ENCODE measurements at regions not wholly inside any gene's neighbourhood (a gene's known extent, or its start where the extent isn't known, plus 50 kb on each side); places are given as distances from the start of the nearest gene placed in this dataset.
A peak's percentile ranks its signal among the peaks of the same experiment; 100 is the strongest.
"Not testable (repeated sequence)": the region's sequence is repeated elsewhere in the genome, so short reads cannot be mapped to it uniquely, and the experiment has no call there.

DNA sequence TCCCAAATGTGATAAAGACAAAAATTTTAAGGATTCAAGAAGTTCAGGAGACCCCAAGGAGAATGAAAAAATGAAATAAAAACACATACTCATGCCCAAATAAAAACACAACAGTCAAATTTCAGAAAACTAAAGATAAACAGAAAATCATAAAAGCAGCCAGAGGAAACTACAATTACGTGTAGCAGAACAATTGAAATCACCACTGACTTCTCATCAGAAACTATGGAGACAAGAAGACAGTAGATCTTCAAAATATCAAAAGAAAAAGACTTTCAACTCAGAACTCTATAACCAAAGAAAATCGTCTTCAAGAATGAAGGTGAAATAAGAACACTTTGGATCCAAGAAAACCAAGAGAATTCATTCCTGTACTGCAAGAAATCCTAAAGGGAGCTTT lies 54.9 kb downstream of the DIO3 start:
- DNase-seq (ENCODE audit: low read depth in 2 of 2) = no peak

DNA sequence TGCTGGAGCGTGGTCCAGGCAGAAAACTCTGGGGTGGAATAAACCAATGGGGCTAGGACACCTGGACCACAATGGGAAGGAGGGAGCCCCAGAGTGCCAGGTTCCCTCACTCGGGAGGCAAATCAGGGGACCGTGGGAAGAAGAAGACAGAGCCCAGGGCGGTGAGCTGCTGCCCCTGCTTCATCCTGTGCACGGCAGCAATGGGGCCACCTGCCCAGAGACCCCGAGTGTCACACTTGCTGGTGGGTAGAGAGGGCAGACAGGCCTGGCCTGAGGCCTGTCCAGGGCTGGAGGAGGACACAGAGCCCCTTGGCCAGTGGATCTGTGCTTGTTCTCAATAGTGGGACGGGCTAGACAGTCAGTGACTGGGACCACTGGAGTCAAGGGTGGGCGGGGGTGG lies 58.2 kb downstream of the DIO3 start:
- DNase-seq (ENCODE audit: low read depth in 2 of 2) = no peak

DNA sequence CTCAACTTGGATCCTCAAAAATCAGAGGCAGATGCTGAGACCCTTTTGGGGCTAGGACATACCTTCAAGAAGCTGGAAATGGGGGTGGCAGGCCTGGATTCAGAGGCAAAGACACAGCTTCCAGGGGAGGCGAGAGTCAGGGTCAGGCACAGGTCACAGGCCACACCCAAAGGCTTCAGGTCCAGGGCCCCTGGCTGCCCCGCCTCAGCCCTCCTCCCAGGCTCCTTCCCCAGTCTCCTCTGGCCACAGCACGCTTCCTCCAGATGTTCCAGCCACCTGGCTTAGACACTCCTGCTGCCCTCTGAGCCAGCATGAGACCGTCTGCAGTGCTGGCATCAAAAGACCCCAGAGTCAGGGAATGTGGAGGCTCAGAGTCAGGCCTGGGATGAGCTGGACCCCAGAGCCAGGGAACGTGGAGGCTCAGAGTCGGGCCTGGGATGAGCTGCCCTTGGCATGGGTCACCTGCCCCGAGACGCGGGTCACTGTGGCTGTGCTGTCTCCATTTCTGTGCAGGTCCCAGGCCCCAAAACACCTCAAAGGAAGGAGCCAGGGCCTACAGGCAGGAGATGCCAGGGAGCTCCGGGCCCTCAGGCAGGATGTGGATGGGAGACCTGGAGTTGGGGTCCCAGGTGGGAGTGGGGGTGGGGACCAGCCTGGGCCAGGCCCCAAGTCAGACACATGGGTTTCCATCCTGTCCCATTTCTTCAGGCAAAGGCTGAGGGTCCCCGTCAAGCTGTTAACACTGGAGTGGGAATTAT lies 58.9 kb downstream of the DIO3 start:
- no peak for DNase-seq (ENCODE audit: low read depth in 2 of 2)

DNA sequence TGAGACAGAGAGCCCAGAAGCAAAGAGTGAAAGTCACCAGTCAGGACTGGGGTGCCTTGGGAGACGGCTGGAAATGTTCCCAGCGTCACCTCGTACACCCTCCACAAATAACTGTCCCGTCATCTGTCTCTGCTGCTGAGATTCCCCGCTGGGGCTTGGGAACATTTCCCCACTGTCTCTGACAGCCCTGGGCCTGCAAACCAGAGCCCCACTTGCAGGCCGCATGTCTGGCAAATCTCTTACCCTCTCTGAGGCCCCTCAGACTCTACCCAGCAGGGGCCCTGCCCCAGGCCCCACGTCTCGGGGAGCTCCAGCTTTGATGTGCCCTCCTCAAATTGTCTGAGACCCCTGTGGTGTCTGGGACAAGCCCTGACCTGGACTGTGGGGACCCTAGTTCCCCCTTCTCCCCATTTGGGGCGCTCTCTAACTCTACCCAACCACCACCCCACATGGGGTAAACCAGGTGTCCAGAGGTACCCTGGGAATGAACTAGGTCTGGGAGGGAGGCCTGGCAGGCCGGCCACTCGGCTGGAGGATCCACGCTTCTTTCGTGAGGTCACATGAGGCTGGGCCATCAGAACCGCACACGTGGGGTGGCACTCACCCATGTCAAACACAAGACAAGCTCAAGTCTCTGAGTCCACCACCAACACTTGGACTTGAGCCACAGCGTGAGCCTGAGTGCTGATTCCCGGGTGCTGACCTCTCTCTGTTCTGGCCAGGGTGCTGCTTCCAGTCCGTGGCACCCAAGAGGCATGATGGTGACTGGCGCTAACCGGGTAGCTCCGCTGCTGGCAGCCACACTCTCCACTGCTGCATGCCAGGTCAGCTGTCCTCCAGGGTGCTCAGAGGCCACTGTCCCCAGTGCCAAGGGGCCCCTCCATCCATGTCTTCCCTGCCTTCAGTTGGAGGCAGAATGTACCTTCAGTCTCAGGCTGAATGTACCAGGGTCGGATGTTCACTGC lies 59.8 kb downstream of the DIO3 start:
- DNase-seq (ENCODE audit: low read depth in 2 of 2) = no peak

DNA sequence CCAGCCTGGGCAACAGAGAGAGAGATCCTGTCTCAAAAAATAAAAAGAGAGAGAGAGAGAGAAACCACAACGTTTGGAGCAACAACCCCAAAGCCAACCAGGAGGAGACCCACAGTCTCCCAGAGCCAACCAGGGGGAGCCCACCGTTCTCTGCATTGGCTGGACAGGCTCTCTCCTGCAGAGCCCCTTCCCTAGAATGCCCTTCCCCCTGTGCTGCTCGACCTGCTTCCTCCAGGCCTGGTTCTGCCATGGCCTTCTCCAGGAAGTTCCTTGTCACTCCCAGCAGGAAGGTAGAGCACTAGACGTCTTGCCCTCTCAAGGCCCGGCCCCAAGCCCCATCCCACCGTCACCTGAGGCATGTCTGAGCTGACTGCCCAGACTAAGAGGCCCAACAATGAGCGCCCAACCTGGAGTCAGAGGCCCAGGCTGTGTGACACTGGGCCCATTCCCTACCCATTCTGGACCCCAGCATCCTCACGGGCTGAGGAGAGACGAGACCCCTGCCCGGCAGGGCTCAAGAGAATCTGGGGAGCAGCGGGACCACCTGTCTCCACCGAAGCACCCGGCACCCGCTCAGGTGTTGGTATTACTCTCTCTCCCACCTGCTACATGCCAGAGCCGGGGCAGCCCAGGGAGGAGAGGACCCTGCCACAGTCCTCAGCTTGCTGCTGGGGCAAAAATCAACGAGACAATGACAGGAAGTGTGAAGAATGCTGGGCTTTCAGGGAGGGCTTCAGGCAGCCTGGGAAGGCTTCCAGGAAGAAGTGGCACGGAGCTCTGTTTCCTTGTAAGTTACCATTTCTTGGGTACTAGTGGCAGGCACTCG lies 61.2 kb downstream of the DIO3 start:
- no peak for DNase-seq (ENCODE audit: low read depth in 2 of 2)

DNA sequence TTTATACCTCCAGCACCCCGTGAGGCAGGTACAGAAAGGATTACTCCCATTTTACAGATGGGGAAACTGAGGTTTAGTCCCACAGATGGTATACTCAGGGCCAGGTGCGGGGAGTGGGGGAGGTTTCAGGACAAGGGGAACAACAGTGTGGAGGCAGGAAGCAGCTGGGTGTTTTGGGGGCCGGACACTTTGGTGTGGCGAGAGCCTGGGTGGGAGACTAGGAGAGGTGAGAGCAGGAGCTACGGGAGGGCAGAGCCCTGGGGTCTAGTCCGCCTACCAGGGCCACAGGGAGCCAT lies 61.7 kb downstream of the DIO3 start:
- DNase-seq (ENCODE audit: low read depth in 2 of 2) = no peak

DNA sequence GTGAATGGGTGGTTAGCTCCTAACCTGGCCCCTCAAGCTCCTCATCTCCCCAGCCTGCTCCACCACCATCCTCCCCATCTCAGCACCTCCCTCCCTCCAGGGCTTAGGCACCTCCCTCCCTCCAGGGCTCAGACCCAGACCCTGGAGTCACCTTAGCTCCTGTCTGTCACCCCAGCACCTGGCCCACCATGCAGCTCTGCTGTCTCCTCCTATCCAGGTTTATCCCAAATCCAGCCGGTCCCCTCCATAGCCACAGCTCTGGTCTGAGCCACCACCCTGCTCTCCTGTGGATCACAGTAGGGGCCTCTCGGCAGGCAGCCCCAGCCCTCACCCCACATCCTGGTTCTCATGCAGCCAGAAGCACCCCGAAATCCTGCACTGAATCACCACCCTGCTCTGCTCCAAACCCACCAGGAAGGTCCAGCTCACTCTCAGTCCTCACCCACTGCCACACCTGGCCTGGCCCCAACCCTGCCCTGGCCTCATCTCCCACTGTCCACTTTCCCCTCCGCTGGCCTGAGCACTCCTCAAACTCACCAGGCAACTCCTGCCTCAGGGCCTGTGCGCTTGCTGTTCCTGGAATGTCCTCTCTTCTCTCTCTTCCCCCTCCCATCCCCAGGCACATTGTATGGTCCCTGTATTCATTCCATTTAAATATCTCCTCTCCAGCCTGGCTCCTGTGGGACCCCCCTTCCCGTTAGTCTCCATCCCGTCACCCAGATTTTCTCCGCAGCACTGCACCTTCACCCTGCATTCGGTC lies 62.6 kb downstream of the DIO3 start:
- no peak for DNase-seq (ENCODE audit: low read depth in 2 of 2)

DNA sequence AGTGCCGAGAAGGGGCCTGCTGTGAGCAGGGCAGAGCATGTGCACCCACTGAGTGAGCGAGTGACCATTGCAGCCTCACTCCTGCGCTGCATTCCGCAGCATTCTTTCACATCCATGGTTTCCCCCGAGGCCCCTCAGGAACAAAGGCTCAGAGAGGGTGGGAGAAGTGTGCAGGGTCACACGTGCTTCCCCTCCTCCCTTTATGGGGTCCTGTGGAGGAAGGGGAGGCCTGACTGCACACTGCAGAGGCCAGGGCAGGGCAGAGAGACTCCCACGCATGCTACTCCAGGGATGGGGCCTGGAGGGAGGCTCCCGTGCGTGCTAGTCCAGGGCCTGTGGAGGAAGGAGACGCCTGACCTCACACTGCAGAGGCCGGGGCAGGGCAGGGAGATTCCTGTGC lies 63.2 kb downstream of the DIO3 start:
- no peak for DNase-seq (ENCODE audit: low read depth in 2 of 2)

DNA sequence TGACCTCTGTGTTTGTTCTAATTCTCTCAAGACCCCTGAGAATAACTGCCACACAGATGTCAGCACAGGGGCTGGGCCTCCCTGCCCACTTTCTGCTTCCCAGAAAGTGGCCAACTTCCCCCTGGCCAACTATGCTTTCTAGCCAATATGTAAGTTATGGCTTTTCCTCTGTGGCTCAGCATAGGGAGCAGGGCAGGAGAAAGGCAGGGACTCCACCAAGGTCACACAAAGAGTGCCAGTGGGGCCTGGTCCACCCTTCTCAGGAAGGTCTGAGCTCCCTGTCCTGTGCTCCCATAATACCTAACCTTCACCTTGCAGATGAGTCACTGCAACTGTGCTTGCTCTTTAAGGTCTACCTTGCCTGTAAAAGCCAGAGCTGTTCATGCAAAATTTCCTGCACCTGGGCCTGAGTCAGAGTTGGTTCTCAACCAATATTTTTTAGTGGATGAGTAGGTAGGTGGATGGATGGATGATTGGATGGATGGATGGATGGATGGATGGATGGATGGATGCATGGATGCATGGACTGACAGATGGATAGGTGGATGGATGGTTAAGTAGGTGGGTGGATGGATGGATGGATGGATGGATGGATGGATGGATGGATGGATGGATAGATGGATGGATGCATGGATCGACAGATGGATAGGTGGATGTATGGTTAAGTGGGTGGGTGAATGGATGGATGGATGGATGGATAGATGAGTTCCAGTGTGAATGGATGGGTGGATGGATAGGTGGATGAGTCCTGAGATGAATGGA lies 64.2 kb downstream of the DIO3 start:
- no peak for DNase-seq (ENCODE audit: low read depth in 2 of 2)

DNA sequence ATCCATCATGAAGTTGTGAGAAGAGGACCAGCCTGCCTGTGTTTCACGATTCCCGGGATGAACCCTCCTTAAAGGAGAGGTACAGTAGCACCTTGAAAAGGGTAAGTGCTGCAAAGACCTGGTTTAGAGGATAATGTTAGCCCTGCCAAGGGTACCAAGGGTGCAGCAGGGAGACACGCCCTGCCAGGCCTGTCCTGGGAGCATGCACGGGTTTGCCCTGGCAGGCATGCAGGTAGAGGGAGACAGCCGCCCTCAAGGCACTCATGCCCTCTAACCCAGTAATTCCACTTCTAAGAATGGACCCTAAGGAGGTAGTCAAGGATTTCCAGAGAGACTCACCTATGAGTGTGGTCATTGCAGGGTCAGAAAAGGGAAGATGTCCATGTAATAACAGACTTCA lies 65.0 kb downstream of the DIO3 start:
- no peak for DNase-seq (ENCODE audit: low read depth in 2 of 2)

DNA sequence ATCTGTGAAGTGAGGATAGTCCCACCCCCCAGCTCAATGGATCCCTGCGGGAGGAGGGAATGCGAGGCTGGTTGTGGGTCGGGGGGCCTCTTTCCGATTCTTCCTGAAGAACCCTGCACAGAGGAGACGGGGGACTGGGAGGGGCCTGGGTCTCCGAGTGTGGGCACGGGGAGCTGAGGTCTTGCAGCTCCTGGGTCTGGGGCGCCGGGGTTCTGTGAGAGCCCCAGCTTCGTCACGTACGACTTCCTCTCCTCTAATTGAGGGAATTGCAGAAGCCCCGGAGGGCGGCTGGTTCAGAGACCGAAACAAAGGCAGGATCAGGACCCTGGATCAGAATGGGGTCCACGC lies 66.6 kb downstream of the DIO3 start:
- DNase-seq (ENCODE audit: low read depth in 2 of 2) = no peak

DNA sequence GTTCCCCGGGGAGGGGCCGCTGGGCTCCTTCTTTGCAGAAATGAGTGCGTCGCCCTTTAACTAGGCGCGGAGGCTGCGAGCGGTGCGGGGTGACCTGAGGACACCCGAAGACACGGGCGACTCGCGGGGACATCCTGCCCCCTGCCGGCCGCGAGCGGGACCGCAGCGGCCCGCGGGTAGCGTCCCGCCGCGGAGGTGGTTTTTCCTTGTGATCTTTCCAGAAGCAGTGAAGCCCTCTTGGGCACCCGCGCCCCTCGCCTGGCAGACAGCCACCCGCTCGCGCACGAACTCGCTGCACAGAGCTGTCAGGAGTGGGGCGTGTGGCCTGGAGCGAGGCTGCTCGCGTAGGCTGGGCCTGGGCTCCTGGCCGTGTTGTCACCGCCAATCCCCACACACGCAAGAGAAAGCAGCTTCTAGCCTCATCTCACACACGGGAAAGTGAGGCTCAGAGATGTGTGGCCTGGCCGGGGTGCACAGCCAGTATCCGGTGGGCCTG lies 67.2 kb downstream of the DIO3 start:
- peak; percentile 61 to 76 for DNase-seq (ENCODE audit: low read depth in 2 of 2)

DNA sequence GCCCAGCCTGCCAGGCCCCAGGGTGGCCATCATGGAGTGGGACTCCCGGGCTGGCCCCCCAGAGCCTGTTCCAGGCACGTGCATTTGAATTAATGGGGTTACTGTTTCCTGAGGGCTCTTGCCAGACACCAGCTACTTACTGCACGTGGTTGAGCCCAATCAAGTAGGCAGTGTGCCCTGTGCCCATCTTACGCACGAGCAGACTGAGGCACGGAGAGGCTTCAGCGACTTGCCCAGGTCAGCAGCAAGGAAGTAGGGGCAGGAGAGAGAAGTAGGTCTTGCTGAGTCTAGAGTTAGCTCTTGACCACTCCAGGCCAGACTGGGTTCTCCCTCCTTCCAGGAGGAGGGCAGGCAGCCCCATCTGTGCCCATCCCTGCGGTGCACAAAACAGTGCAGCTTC lies 67.7 kb downstream of the DIO3 start:
- no peak for DNase-seq (ENCODE audit: low read depth in 2 of 2)

DNA sequence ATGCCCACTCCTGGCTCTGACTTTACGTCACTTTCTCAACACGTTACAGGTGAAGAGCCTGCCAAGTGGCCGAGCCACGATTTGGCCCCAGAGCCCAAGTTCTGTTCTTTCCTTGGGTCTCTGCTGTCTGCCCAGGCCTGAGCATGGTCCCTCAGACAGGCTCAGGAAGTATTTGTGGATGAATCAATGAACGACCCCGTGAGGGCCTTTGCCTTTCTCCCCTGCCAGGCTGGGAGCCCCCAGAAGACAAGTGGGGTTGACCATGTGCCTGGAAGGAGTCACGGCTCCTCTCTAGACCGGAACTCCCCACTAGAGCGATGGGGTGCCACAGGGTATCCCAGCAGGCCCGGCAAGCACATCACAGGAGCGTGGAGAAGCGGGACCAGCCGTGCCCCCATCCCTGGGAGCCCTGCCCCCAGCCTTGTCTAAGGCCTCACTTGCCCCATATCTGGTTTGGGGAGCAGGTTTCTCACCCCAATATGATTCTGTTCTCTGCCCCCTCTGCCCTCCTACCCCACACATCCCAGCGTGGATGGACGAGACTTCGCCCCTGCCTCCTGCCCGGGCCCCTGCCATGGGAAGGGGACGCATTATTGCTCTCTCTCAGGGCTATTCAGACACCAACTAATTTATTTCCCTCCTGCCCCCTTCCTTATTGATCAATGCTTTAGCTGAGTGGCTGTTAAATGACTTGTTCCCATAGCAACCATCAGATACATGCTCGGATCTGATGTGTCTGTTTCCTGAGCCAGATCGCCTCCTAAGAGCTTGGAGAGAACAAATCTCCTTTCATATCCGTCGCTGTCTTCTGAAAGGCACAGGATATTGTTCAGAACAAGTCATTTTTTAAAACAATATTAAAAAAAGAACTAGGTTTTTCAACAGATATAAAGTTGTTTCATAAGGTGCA lies 69.0 kb downstream of the DIO3 start:
- no peak for DNase-seq (ENCODE audit: low read depth in 2 of 2)

DNA sequence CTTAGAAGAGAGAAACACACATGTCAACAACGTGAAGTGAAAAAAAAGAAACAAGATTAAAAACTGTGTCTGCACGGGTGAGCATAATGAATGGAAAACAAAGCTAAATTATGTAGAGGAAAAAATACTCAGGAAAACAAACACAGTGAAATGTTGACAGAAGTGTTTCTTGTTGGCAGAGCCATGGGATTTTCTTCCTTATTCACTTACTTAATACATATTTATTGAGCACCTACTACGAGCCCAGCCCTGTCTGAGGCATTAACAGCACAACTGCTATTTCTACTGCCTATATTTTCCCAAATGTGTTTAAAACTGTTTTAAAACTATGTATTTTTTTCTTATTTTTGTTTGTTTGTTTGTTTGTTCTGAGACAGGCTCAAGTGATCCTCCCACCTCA lies 69.9 kb downstream of the DIO3 start:
- DNase-seq (ENCODE audit: low read depth in 2 of 2) = no peak

DNA sequence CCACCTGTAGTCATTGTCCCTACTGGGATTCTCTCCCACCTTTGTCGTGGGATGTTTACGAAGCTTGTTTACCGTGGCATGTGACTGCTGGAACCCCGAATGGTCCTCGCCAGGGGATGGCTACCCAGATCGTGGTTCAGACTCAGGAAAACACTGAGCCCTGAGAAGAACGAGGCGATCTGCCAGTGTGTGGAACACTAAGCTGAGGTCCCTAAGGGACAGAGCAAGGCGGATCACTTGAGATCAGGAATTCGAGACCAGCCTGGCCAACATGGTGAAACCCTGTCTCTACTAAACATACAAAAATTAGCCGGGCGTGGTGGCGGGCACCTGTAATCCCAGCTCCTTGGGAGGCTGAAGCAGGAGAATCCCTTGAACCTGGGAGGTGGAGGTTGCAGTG lies 70.7 kb downstream of the DIO3 start:
- DNase-seq (ENCODE audit: low read depth in 2 of 2) = not testable (repeated sequence)

DNA sequence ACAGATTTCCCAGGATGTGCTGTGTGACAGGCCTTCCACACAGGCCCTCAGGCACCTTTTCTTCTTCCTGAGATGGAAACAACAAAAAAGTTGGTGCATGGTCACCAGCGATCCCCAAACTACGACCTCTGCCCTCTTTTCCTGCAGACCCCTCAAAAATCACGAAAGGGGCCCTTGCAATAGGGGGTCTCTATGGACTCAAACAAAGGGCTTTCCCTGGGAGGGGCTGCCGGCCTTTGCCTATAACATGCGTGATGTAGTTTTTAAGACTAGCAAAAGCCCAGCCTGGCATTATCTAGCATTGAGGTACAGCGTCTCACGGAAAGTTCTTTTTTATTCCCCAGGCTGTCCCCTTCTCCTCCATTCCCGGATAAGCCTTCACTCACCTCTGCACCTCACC lies 71.2 kb downstream of the DIO3 start:
- DNase-seq (ENCODE audit: low read depth in 2 of 2) = no peak

DNA sequence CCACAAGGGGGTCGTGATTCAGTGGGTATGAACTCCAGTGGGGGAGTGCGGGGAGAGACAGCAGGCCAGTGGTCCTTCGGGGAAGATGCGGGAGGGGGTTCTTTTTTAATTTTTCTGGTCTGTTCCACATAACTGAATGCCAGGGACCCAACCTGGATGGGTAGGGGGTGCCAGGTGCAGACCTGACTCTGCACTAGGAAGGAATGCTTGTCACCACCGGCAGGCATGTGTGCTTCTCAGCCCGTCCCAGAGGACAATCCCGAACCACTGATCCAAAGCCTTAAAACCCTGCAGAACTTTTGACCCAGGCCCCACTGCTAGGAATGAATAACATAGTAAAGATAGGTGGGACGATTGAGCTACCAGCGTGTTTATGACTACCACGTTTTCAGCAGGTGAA lies 72.0 kb downstream of the DIO3 start:
- no peak for DNase-seq (ENCODE audit: low read depth in 2 of 2)

DNA sequence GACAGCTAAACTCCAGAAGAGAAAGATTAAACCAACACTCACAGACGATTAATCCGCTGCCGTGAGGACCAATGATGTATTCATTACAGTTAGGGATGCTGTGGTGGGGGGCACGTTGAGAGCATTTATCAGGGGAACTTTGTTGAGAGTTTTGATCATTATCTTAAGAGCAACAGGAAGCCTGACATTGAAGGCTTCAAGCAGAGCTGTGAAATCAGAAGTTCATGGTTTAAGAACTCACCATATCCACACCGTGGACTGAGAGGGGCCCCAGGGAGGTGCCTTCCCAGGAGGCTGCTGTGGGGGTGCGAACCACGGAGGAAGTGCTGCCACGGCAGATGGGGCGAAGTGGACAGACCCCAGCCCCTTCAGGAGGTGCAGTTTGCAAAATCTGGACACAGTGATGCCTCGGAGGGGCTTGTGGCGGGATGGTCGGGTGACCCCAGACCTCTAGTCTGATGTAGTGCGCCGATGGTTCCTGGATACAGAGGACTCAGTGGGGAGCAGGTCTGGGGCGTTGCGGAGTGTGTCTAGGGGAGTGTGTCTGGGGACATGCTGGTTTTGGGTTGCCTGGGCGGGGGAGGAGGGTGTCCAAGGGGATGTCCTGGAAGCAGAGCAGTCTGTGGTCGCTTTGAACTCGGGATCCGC lies 73.0 kb downstream of the DIO3 start:
- DNase-seq (ENCODE audit: low read depth in 2 of 2) = no peak
